NK-92 (cell line): ENCODE measurements at regions not wholly inside any gene's neighbourhood (a gene's known extent, or its start where the extent isn't known, plus 50 kb on each side); places are given as distances from the start of the nearest gene placed in this dataset.

ENCODE experiments used
- DNase-seq: peaks from one replicate; lab custom pipeline; 2025; ENCODE audit not compliant: unreplicated experiment; lab: John Stamatoyannopoulos, UW

DNA sequence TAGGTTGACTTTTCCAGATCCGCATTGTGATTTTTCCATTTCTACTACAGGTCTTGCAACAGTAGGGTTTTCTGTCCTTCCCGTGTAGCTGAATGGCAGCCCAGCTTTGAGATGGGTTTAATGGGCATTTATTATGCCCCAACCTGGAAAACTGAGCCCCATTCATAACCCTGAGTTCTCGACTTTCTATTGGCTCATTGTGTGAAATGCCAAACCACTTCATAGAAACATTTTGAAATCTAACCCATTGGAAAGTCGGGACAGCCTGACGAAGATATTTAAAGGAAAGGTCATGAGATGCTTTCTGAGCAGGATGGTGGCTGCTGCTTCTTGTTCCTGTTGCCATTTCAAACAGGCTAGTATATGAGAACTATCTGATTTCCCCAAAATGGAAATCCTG lies 203.5 kb downstream of the ZFP36L2 start:
- no peak for DNase-seq

GRCh38 chr2:43021791-43022509 lies 204.5 kb downstream of the ZFP36L2 start:
- DNase-seq: no peak

GRCh38 chr2:43020990-43021669 lies 205.3 kb downstream of the ZFP36L2 start:
- no peak for DNase-seq

- DNase-seq: no peak
Measured at GRCh38 chr2:43020296-43020695, 206.1 kb downstream of the ZFP36L2 start.

DNA sequence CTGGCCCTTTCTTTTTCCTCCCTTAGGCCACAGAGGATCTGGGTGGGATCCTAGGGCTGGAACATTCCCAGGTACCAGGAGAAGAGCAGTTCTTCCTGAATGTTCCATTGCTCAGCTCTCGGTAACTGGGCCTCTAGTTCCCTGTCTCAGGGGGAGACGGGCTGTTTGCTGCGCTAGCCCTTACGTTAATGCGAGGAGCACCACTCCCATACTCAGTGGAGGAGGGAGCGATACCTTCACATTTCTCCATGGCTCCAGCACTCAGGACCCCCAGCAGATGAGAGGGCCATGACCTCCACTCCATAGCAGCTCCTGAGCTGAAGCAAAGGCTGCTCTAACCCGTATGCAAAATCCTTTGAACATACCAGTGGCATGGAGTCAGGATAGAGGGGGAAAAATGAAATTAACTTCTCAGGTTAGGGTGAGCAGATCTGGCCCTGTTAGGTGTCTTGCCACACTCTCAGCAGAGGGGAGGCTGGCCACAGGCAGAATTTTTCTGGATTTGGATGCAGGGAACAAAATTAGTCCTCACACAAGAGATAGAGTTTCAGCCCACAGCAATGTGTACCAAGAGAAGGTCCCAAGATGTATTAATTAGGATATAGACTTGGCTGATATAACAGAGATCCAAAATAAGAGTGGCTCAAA lies 206.7 kb downstream of the ZFP36L2 start:
- DNase-seq: no peak

DNA sequence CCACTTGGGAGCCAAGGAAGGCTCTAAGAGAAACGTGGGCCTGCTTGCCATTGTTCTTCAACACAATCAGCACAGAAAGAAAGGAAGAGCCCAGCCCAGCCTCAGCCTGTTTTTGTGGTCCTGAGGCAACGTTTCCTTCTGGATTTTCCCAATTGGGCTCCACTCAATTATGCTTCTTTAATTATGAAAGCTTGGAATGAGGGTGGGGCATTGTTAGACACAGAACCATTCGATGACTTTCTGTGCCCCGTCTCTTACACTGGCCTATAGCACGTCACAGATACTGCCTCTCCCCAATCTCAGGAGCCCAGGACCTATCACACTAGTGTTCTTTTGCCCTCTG lies 207.4 kb downstream of the ZFP36L2 start:
- no peak for DNase-seq

DNA sequence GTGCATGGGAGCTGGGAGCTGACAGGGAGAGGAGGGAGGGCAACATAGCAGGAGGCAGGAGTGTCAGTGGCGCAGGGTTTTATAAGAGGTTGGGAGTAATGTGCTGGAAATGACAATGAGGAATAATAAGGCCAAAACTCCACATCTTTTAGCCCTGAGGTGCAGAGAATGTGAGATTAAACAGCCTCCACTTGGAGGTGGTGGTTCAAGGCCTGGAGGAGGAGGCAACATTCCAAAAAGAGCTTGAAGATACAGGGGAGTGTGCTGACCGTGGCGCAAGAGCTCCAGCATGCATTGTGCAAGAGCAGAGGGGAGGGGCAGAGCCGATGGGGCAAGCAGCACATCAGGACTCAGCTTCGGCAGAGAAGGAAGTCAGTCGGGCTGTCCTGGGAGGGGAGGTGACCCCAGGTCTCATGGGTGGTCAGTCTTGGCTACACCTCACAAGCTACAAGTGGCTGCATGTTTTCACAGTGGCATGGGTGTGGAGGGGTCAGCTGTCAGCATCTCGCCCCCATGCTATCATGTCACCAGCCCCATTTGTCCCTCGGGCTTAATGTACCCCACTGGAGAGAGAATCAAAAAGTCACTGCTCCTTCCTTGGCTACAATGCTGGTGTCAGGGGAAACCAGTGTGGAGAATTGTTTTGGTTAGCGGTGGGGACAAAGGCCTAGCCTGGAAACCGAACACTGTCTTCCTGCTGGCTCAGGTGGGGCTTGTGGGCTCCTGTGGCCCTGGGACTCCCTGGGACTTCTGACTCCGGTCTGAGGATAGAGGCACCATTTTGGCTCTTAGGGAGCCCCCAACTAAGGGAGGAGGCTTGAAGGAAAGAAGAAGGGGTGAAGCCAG lies 208.0 kb downstream of the ZFP36L2 start:
- DNase-seq: no peak

DNA sequence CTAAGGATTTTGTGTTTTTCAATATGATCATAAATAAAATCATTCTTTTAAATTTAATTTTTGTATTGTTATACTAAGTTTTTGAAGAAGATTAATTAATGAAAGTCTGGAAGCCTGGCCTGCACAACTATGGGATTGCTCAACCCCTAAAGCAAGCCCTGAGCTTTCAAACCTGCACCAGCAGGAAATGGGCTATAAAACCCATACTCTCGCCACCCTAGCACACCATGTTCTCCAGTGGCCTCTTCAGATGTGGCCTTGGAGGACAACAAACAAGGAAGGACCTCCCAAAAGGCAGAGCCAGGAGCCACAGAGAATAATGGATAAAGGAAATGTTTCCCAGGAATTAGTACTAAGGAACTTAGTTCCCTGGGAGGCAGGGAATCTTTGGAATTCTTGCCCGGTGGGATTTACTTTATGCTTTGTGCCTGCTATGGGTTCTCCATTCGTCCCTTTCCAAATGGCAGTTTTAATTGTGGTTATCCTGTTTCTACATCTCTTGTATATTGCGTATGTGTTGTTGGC lies 212.5 kb downstream of the ZFP36L2 start:
- DNase-seq: no peak

DNA sequence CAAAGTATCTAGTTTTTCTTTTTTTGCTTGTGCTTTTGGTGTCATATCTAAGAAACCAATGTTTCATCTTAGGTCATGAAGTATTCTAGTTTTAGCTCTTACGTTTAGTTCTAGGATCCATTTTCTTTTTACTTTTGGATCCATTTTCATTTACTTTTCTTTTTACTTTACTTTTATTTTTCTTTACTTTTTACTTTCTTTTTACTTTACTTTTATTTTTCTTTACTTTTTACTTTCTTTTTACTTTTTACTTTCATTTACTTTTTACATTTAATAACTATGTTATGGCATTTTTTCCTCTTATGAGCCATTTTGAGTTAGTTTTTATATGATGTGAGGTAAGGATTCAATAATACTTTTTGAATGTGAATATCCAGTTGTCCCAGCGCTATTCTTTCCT lies 213.4 kb downstream of the ZFP36L2 start:
- DNase-seq: no peak

DNA sequence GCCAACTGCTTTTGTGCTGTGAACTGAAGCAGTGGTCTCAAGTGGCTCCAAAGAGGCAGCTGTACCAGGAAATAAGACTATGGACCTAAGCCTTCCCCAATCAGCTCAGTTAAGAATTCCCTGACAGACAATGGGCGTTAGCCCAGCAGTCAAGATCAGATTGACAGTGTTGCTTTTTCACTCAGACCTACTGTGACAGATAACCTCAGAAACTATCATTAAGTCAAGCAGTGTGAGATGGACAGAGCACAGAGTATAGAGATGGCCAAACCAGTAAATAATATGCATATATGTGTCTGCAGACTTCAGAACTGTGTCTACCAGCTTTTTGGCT lies 215.3 kb downstream of the ZFP36L2 start:
- DNase-seq: no peak

DNA sequence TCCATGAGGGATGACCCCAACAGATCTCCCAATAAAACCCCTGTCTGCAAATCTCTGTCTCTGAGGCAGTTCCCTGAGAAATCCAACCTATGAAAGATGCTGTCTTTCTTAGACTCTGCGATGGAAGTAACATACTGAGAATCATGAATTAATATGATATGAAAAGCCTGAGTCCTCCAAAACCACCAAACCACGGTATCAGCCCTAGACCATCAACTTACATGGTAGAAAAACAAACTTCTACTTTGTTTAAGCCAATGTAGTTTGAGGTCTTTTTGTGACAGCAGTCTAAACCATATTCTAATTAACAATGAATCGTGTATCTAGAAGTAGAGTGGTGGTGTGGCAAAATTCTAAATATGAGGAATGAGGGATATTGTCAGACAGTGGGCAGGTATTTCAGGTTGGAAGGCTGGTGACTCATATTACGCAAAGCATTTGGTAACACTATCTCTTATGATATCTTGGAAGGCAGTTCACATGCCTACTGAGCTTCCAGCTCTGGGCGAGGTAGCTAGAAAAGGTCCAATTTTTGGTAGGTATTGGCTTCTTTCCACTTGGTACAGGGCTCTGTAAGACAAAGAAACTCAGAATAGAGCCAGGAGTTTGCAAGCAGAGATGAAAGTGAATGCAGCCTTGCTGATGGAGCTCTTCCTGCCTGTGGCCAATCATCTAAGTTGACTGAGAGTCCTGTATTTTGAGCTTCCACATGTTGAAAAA lies 215.8 kb downstream of the ZFP36L2 start:
- DNase-seq: no peak

GRCh38 chr2:43009448-43009847 lies 217.0 kb downstream of the ZFP36L2 start:
- DNase-seq: no peak

DNA sequence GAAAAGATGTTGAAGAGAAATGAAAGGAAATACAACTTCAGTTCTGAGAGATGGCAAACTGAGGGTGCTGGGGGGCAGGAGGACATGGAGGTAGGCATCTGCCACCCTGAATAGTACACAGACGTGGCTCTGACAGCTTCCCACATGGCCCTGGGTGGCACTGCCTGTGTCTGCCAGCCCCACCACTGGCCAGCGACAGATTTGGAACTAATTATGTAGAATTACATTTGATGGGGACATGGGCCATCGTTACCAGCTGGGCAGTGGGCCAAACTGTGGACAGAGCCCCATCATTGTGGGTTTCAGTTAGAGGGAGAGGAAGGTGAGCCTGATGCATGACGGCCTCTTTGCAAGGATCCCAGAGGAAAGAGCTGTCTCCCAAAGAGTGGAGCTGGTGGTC lies 216.0 kb upstream of the HAAO start:
- no peak for DNase-seq

DNA sequence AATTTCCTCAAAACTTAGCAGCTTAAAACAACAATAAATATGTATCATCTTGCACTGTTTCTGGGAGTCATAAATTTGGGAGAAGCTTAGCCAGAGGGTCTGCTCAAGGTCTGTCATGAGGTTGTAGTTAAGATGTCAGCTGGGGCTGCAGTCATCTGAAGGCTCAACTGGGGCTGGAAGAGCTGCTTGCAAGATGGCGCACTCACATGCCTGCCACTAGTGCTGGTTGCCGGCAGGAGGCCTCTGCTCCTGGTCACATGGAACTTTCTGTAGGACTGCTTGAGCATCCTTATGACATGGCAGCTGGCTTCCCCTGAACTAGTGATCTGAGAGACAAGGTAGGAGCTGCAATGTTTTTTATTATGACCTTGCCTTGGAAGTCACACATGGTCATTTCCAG lies 215.5 kb upstream of the HAAO start:
- no peak for DNase-seq

DNA sequence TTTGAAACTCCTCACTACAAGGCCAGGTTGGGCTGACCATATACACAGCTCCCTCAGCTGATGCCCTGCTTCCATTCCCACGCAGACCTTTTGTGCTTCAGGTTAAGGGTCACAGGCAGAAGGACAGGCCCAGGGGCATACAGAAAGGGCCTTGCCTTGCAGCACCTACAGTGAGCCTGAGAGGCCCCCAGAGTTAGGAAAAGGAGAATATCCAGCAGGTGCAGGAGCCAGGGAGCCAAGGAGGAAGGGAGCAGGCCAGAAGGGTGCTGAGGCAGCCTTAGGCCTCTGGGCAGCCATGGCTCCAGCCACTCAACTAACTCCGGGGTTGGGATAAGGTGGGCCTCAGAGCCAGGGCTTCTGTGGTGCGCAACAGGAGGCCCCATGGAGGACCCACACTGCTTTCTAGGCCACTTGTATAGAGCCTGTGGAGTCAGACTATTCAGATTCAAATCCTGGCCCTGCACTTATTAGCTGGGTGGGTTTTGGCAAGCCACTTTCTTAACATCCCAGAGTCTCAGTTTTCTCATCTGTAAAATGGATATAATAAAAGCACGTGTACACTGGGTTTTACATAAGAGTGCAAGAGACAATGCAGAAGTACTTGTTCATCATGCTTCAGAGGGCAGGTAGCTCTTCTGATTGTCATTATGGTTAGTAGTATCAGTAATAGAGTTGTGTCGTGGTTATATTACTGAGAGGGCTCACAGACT lies 214.6 kb upstream of the HAAO start:
- DNase-seq: no peak

GRCh38 chr2:43005975-43006833 lies 213.8 kb upstream of the HAAO start:
- DNase-seq: no peak

GRCh38 chr2:43005245-43005974 lies 213.0 kb upstream of the HAAO start:
- no peak for DNase-seq

DNA sequence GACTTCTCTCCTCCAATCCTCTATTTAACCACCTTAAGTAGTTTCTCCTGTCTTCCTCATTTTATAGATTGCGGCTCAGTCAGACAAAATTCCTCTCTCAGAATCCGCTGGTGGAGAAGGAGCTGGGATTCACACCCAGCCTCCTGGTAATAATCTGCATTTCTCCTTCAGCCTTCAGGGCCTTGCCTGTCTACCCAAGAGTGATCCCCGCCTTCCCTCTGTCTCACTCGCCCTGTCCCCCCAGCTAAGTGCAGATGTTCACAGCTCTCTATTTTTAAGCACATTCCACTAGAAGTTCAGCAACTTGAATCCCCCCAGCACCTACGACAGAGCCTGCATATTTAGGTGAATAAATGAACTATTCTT lies 212.5 kb upstream of the HAAO start:
- DNase-seq: no peak
